ENCODE measurements at regions not wholly inside any gene's neighbourhood (a gene's known extent, or its start where the extent isn't known, plus 50 kb on each side); places are given as distances from the start of the nearest gene placed in this dataset.
"Not testable (repeated sequence)": the region's sequence is repeated elsewhere in the genome, so short reads cannot be mapped to it uniquely, and the experiment has no call there.

DNA sequence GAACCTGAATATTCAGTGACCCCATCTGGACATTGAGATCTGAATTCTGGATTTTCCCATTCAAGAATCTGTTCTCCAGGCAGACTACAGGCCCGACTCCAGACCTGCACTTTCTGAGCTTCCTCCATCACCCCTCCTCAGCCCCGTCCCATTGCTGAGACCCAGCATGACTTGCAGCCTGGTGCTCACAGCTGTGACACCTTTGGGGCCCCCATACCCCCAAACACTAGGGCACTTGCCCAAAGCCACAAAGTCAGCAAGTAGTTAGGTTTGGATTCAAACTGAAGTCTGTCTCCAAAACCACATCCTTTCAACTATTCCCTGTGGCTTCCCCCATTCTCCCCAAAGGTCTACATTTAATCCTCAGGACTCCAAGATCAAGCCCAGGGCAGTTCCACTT is 128.2 kb upstream of the ZBED5 start:
- DNase-seq (ENCODE audit: low read depth), result no peak
- no peak overlapping the region for H3K4me3 ChIP-seq (ENCODE audit: low read depth, low read length)

DNA sequence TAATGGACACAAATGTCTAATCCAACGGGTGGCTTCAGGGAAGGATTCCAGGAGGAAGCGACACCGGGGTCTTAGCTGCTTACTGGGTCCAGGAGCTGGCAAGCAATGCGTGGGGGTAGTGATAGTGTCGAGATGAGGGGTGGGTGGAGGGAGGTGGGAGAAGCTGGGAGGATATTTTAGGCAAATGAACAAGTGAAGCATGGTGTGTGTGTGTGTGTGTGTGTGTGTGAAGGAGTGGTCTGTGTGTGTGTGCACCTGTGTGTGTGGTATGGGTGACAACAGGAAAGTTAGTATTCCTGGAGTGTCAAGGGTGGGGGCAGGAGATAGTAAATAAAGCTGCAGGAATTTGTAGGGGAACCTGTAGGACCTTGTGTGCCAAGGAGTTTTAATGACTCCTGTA is 126.9 kb upstream of the ZBED5 start:
- H3K4me3 ChIP-seq (ENCODE audit: low read depth, low read length), result no peak overlapping the region
- DNase-seq (ENCODE audit: low read depth), result no peak

DNA sequence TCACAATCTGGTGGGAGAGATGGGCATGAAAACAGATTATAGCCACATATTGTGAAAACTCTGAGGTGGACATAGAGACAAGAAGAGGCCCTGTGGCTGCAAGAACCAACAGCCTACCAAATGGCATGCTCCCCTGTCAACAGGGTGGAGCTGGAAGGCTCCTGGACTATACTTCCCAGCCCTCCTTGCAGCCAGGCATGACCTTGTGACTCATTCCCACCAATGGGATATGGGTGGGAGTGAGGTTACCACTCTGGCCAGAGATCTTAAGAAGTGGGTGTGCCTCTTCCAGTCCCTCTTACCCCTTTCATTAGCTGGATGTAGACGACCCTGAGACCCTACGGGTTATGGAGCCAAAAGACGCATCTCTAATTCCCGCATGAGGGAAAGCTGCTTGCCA is 126.4 kb upstream of the ZBED5 start:
- no peak overlapping the region for H3K4me3 ChIP-seq (ENCODE audit: low read depth, low read length)
- no peak for DNase-seq (ENCODE audit: low read depth)

DNA sequence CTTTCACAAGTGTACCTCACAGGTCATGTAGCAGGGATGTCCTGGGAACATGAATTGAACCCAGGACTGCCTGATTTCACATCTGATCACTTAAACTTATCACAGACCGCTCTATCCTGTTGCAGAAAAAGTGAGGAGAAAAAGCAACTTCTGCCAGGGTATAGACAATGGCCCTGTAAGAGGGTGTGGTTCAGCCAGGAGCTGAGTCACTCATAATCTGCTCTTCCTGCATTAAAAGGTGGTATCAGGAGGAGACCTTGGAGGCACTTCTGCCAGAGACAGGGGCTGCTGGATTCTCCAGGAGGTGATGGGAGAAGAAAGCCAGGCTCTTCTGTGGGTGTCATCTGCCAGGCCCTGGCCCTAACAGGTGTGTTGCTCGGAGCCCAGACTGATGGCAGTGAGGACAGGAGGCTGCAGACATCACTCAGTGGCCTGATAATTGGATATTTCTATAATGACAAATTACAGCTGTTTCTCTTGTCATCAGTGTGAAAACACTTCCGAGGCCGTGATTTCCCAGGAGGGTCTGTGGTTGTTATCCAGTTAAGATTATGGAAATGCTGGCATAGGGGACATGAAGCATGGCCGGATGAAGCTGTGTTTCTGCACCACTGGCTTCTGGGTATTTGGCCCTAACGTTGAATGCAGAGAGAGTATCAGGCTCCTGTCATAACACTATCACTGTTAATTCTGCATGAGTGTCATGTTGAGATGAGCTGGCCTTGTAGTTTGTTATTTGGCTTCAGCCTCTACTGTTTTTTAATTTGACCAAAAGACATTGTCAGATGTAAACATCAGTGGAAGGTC is 125.1 kb upstream of the ZBED5 start:
- no peak overlapping the region for H3K4me3 ChIP-seq (ENCODE audit: low read depth, low read length)
- DNase-seq (ENCODE audit: low read depth), result no peak

DNA sequence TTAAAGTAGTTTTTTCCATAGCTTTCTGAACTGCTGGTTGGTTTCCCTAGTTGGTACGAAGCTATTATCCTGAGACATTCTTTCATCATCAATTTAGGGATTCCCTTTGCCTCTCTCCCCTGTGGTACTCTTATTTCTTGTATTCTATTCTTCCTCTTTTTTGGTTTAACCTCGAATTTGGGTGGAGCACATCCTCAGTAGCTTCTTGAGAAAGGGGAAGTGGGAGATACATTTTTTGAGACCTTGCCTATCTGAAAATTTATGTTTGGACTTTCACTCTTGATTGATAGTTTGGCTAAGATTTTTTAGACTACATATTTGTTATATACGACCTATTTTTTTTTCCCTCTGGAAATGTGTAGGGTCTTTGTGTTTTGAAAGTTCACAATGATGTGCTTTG is 121.7 kb upstream of the ZBED5 start:
- no peak for DNase-seq (ENCODE audit: low read depth)
- no peak overlapping the region for H3K4me3 ChIP-seq (ENCODE audit: low read depth, low read length)

DNA sequence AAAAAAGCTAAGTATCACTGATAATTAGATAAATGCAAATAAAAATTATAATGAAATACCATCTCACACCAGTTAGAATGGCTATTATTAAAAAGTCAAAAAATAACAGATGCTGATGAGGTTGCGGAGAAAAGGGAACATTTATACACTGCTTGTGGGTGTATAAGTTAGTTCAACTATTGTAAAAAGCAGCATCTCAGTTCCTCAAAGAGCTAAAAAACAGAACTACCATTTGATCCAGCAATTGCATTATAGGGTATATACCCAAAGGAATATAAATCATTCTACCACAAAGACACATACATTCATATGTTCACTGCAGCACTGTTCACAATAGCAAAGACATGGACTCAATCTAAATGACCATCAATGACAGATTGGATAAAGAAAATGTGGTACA is 120.3 kb upstream of the ZBED5 start:
- H3K4me3 ChIP-seq (ENCODE audit: low read depth, low read length), result no peak overlapping the region
- no peak for DNase-seq (ENCODE audit: low read depth)

DNA sequence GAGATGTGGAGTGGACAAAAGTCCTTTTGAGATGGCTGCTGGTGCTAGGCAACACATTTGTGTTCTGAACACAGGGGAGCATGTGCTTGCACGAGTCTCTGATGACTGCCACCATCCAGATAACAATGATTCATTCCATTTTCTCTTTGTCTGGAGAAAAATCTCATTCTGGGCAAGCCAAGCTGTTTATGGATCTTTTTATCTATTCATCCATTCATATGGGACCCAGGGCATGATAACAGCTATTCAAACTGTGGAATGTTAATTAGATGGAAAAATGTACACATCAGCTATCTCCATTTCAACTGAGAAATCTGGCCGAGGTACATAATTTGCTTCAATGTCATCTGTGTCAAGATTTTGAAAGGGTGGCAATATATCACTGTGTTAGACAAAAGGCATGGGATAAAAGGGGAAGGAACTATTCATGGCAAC is 117.5 kb upstream of the ZBED5 start:
- no peak for DNase-seq (ENCODE audit: low read depth)

DNA sequence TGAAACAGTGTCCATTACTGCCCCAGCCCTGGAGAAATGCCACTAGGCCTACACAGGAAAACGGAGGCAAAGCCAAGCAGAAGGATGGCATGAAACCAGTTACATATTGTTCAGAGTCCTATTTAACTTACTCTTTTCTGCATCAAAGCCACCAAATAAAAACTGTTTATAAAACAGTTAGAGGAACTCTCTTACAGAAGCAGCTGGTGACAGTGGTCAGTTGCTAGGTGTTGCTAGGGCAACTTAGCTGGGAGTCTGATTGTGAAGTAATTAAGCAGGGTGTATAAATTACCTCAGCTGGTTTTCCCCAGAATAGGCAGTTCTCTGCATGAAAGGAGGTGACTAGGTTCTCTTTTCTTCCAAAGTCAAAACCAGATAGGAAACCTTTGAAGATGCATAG is 115.6 kb upstream of the ZBED5 start:
- no peak for DNase-seq (ENCODE audit: low read depth)
- no peak overlapping the region for H3K4me3 ChIP-seq (ENCODE audit: low read depth, low read length)

More for the DNA sequence above, 117.5 kb upstream of the ZBED5 start:
- no peak overlapping the region for H3K4me3 ChIP-seq (ENCODE audit: low read depth, low read length)

DNA sequence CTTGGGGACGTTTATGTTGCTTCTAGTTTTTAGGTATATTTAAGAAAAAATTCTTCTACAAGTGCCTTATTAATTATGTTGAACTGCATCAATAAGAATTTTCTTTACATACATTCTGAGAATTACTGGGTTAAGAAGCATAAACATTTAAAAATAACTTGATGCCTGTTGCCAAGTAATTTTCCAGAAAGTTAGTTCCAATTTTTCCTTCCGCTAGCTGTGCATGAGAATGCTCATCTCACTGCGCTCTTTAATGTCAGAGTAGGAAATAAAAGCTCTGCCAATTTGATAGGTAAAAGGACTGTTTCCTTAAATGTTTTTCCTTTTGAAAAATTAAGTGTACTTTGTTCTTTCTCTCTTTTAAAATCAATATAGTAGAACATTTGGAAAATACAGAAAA is 113.1 kb upstream of the ZBED5 start:
- no peak for DNase-seq (ENCODE audit: low read depth)
- H3K4me3 ChIP-seq (ENCODE audit: low read depth, low read length), result no peak overlapping the region

DNA sequence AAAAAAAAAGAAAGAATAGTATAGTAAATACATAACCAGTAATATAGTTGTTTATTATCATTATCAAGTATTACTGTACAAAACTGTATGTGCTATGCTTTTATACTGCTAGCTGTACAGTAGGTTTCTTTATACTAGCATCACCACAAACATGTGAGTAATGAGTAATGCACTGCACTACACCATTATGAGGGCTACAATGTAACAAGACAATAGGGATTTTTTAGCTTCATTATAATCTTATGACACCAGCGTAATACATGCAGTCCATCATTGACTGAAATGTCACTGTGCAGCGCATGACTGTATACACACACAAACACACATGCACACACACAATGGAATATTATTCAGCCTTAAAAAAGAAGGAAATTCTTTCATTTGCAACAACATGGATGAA is 111.5 kb upstream of the ZBED5 start:
- no peak for DNase-seq (ENCODE audit: low read depth)
- H3K4me3 ChIP-seq (ENCODE audit: low read depth, low read length), result no peak overlapping the region

DNA sequence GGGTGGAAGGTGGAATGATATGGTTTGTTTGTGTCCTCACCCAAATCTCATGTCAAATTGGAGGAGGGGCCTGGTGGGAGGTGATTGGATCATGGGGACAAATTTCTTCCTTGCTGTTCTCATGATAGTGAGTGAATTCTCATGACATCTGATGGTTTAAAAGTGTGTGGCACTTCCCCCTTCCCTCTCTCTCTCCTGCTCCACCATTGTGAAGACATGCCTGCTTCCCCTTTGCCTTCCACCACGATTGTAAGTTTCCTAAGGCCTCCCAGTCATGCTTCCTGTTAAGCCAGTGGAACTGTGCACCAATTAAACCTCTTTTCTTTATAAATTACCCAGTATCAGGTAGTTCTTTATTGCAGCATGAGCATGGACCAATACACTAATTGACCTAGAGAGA is 99.0 kb upstream of the ZBED5 start:
- H3K4me3 ChIP-seq (ENCODE audit: low read depth, low read length), result not testable (repeated sequence)

DNA sequence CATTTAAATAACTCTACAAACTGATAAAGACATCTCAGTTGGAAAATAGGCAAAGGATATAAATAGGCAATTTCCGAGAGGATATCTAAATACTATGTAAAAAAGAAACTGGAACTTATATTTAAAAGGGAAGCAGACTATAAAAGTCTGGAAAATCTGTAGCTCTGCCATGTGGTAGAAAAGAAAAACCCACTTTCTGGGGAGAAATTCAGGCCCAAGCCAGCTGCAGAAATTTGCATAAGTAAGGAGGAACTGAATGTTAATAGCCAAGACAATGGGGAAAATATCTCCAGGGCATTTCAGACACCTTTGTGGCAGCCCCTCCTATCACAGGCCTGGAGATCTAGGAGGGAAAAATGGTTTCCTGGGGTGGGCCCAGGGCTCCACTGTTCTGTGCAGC is 97.8 kb upstream of the ZBED5 start:
- DNase-seq (ENCODE audit: low read depth), result no peak

More for the DNA sequence above, 99.0 kb upstream of the ZBED5 start:
- not testable (repeated sequence) for DNase-seq (ENCODE audit: low read depth)

DNA sequence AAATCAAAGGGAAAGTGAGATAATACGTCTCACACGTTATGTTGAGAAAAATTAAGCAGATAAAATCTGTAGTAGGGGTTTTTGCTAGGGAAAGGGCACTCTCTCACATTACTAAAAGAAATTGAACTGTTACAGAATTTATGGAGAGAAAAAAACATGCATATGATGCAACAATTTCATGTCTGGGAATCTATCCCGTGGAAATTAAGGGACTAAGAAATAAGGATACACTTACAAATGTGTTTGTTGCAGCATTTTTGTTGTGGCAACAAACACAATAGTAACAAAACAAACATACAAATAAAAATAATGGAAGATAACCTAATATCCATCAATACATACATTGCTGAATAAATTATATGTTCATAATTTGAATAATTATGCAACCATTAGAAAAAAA is 96.3 kb upstream of the ZBED5 start:
- no peak for DNase-seq (ENCODE audit: low read depth)
- H3K4me3 ChIP-seq (ENCODE audit: low read depth, low read length), result no peak overlapping the region

More for the DNA sequence above, 97.8 kb upstream of the ZBED5 start:
- no peak overlapping the region for H3K4me3 ChIP-seq (ENCODE audit: low read depth, low read length)

DNA sequence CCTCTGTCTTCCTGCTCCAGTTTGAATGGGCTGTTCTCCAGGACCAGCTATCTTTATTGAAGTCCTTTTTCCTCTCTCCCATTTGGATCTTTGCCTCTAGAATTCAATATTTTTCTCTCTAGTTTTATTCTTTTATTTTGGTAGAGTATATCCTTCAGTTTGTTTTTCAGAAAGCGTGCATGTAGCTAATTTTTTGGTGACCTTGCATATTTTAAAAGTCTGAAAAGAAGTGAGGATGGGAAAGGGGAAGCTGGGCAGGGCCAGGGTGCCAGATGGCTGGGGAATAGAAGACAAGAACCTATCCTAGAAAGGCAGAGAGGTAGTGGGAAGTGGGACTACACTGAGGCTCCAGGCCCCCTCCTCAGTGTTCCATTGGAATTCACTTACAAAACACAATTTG is 95.0 kb upstream of the ZBED5 start:
- no peak overlapping the region for H3K4me3 ChIP-seq (ENCODE audit: low read depth, low read length)
- no peak for DNase-seq (ENCODE audit: low read depth)

DNA sequence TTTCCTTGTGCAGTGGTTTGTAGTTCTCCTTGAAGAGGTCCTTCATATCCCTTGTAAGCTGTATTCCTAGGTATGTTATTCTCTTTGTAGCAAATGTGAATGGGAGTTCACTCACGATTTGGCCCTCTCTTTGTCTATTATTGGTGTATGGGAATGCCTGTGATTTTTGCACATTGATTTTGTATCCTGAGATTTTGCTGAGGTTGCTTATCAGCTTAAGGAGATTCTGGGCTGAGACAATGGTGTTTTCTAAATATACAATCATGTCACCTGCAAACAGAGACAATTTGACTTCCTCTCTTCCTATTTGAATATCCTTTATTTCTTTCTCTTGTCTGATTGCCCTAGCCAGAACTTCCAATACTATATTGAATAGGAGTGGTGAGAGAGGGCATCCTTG is 90.1 kb upstream of the ZBED5 start:
- DNase-seq (ENCODE audit: low read depth), result not testable (repeated sequence)

DNA sequence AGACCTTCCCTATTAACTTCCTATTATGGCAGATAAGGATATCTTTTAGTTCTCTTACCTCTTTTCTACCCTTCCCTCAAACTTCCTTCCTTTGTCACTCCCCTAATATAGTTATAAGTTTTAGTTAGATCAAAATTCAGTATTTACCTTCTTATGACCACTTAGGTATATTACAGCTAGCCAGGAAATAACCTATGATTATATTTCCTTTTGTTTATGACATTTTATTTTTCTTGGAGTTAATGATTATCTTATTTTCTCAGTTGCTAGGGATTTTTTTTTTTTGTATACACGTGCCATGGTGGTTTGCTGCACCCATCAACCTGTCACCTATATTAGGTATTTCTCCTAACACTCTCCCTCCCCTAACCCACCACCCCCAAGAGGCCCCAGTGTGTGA is 88.2 kb upstream of the ZBED5 start:
- DNase-seq (ENCODE audit: low read depth), result no peak
- H3K4me3 ChIP-seq (ENCODE audit: low read depth, low read length), result no peak overlapping the region

More for the DNA sequence above, 90.1 kb upstream of the ZBED5 start:
- not testable (repeated sequence) for H3K4me3 ChIP-seq (ENCODE audit: low read depth, low read length)

DNA sequence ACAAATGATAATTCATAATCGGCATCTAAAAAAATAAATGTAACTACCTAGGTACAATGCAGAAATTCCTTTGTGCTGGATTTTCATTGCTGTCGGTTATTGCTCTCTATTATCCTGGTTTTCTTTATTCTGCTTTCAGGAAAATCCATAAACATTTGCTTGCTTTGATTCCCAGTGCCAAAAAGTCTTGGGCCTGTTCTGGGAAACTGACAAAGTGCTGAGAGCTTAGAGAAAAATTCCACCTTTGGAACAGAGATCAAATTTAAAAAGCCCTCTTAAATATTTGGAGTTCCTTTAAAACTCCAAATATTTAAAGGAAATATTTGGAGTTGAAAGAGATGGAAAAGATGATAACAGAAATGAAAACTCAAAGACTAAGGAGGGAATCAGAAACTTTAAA is 87.3 kb upstream of the ZBED5 start:
- no peak for DNase-seq (ENCODE audit: low read depth)
- H3K4me3 ChIP-seq (ENCODE audit: low read depth, low read length), result no peak overlapping the region

DNA sequence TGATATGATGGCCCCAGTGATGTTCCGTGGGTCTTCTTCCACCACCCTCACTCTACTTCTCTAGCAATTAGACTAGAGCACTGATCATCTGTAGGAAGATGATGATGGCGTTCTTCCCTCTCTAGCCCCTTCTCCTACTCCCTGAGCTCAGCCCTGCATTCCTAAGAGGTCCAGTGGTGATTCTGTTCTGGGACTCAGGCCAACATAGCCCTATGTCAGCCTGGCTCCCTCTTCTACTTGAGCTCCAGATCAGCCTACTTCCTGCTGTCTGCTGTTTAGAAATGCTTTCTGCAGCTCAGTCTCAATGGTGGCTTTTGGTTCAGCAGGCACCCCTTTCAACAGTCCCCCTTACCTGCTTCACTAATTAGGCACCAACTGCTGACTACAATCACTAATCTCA is 86.1 kb upstream of the ZBED5 start:
- no peak overlapping the region for H3K4me3 ChIP-seq (ENCODE audit: low read depth, low read length)

DNA sequence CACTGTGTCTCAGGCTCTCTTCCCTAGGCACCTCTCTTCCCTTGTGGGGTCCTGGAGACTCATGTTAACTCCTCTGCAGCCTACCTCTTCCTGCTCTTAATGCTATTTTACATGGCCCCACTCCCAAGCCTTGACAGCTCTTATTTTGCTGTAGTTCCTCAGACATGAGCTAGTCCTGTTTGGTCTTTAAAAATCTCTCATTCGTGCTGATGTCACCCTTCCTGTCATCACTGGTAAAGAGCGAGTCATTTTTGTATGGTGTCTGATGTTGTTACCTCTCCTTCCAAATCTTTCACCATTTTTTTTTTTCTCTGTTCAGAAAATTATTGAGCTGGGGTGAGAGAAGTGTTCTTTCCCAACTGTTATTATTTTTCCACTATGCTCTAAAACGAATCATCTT is 84.8 kb upstream of the ZBED5 start:
- no peak overlapping the region for H3K4me3 ChIP-seq (ENCODE audit: low read depth, low read length)
- no peak for DNase-seq (ENCODE audit: low read depth)

More for the DNA sequence above, 86.1 kb upstream of the ZBED5 start:
- peak; percentile 51 for DNase-seq (ENCODE audit: low read depth)

DNA sequence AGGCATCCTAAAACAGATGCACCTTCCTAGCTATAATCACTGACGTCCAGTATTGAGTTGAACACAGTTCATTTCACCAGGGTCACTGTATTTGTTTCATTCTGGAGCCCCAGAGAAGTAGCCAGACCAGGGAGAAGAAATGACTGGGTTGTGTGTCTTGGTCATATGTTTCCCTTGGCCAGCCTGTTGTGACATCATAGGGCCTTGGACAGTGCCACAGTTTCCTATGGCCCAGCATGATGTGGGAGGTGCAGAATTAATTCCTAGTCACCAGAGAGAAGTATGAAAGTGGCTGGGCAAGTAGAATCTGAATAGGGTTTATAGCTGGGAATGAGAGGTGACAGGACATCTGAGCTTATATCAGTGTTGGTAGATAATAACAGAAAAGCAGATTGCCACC is 84.0 kb upstream of the ZBED5 start:
- DNase-seq (ENCODE audit: low read depth), result no peak
- no peak overlapping the region for H3K4me3 ChIP-seq (ENCODE audit: low read depth, low read length)

DNA sequence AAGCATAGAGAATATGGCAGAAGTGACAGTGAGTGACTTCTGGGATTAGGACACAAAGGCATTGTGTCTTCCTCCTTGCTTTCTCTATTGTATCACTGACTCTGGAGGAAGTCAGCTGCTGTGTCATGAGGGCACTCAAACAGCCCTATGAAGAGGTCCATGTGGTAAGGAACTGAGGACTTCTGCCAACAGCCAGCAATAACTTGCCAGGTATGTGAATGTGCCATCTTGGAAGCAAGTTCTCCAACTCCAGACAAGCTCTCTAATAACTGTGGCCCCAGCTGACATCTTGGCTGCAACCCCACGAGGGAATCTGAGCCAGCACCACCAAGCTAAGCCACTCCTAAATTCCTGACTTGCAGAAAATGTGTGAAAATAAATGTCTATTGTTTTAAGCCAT is 83.6 kb upstream of the ZBED5 start:
- H3K4me3 ChIP-seq (ENCODE audit: low read depth, low read length), result no peak overlapping the region
- no peak for DNase-seq (ENCODE audit: low read depth)
